GM12878 (cell line): ENCODE measurements at regions not wholly inside any gene's neighbourhood (a gene's known extent, or its start where the extent isn't known, plus 50 kb on each side); places are given as distances from the start of the nearest gene placed in this dataset.

Experiments used
- ATAC-seq: fragments of 200-7000 bp; cut with Tn5 transposase; 3 replicates; pipeline ENCODE4 v1.9.1; 2020; ENCODE audit warnings: mild to moderate bottlenecking, moderate library complexity
- BruUV-seq: library from RNA; stranded (reverse); fragments of 400-500 nt; replicated peaks from 2 replicates; lab custom pipeline; 2021; lab: Mats Ljungman, UMichigan
- CTCF ChIA-PET: fragments of 300-600 bp; sonication (Branson Sonifier 250); formaldehyde crosslinking; extraction: SDS; loops from one replicate; lab custom pipeline; 2021; ENCODE audit warnings: inconsistent platforms; lab: Yijun Ruan, JAX
- POLR2A ChIA-PET: fragments of 350-600 bp; formaldehyde crosslinking; extraction: SDS; loops from one replicate; lab custom pipeline; 2021; ENCODE audit warnings: inconsistent platforms; lab: Charles Lee
- RAD21 ChIA-PET: fragments of 300-600 bp; sonication (Branson Sonifier 250); formaldehyde crosslinking; loops from one replicate; lab custom pipeline; 2023; ENCODE audit warnings: antibody characterized with exemption; ENCODE audit not compliant: unreplicated experiment; lab: Charles Lee
- SMC1A ChIA-PET: fragments of 300-600 bp; sonication (Branson Sonifier 250); formaldehyde crosslinking; loops from one replicate; lab custom pipeline; 2023; ENCODE audit not compliant: unreplicated experiment, uncharacterized antibody; lab: Charles Lee
- DNase-seq: peaks from one replicate; pipeline ENCODE4 v3.0.0-alpha.2; 2011; ENCODE audit warnings: low read depth, low spot score
- FAIRE-seq: peaks from 3 replicates; lab custom pipeline; 2011; peaks lifted over from hg19 to GRCh38; lab: Jason Lieb, UNC
- H2AFZ ChIP-seq: 2 replicates; pipeline ENCODE4 v1.6.0; 2011; ENCODE audit warnings: low read depth, low read length, control low read depth; ENCODE audit not compliant: control insufficient read depth
- H3K27ac ChIP-seq: 2 replicates; pipeline ENCODE4 v1.5.1; 2011; ENCODE audit warnings: control low read depth; ENCODE audit not compliant: control insufficient read depth, insufficient read depth
- H3K27me3 ChIP-seq, 2 experiments: replicated peaks in 1 of 2; 2 replicates each; pipeline versions ENCODE4 v1.6.0 to v1.6.1; 2011; ENCODE audit warnings: low read length in 1 of 2; ENCODE audit not compliant: control insufficient read depth in 2 of 2, insufficient read depth in 2 of 2
- H3K36me3 ChIP-seq, 2 experiments: 2 replicates each; pipeline ENCODE4 v1.5.1; 2011; ENCODE audit warnings: low read length in 1 of 2; ENCODE audit not compliant: control insufficient read depth in 2 of 2, insufficient read depth in 2 of 2
- H3K4me1 ChIP-seq: 2 replicates; pipeline ENCODE4 v1.6.1; 2011; ENCODE audit warnings: mild to moderate bottlenecking, low read length, moderate library complexity, mixed read lengths; ENCODE audit not compliant: control insufficient read depth, insufficient read depth
- H3K4me2 ChIP-seq: 2 replicates; pipeline ENCODE4 v1.6.0; 2011; ENCODE audit warnings: control low read depth; ENCODE audit not compliant: control insufficient read depth, insufficient read depth
- H3K4me3 ChIP-seq: fragments of 200-600 bp; sonication (generic); 2 replicates; pipeline ENCODE4 v1.5.1; 2016
- H3K79me2 ChIP-seq: 2 replicates; pipeline ENCODE4 v1.6.0; 2011; ENCODE audit warnings: low read length; ENCODE audit not compliant: control insufficient read depth, insufficient read depth
- H3K9ac ChIP-seq: 2 replicates; pipeline ENCODE4 v1.8.0; 2011; ENCODE audit warnings: low read length, control low read depth, mixed read lengths; ENCODE audit not compliant: control insufficient read depth, insufficient read depth
- H3K9me3 ChIP-seq: replicated peaks from 3 replicates; pipeline ENCODE4 v1.5.1; 2011; ENCODE audit warnings: mild to moderate bottlenecking, low read length; ENCODE audit not compliant: control insufficient read depth, insufficient read depth
- H4K20me1 ChIP-seq: 2 replicates; pipeline ENCODE4 v1.6.0; 2011; ENCODE audit not compliant: control insufficient read depth, insufficient read depth
- EGR1 ChIP-seq, 2 experiments: IDR thresholded peaks; 1 replicate in 1 of 2; 2 replicates in 1 of 2; pipeline ENCODE4 v1.6.1; 2011 to 2012; ENCODE audit warnings: low read depth in 2 of 2, low read length in 2 of 2, borderline replicate concordance in 1 of 2, mild to moderate bottlenecking in 1 of 2, moderate library complexity in 1 of 2
- HCFC1 ChIP-seq: fragments of 150-350 bp; IDR thresholded peaks from 2 replicates; pipeline ENCODE4 v1.6.1; 2014; ENCODE audit warnings: low read length
- IKZF1 ChIP-seq: fragments of 450-650 bp; conservative IDR thresholded peaks from 2 replicates; pipeline ENCODE4 v1.6.1; 2017; ENCODE audit warnings: antibody characterized with exemption, mild to moderate bottlenecking
- IRF4 ChIP-seq: IDR thresholded peaks from 2 replicates; pipeline ENCODE4 v1.6.1; 2011; ENCODE audit warnings: low read depth, low read length
- MEF2B ChIP-seq: fragments of 450-650 bp; IDR thresholded peaks from 2 replicates; pipeline ENCODE4 v1.6.1; 2018; ENCODE audit warnings: mild to moderate bottlenecking, moderate library complexity; ENCODE audit not compliant: partially characterized antibody, poor library complexity, severe bottlenecking
- RAD21 ChIP-seq: IDR thresholded peaks from 2 replicates; pipeline ENCODE4 v1.6.1; 2011; ENCODE audit warnings: mild to moderate bottlenecking, low read depth, low read length, moderate library complexity; ENCODE audit not compliant: insufficient read depth
- REST ChIP-seq: IDR thresholded peaks from 2 replicates; pipeline ENCODE4 v1.6.1; 2012; ENCODE audit warnings: mild to moderate bottlenecking, low read depth, low read length
- RUNX3 ChIP-seq: IDR thresholded peaks from 2 replicates; pipeline ENCODE4 v1.6.1; 2012; ENCODE audit warnings: low read length, inconsistent platforms
- SMC3 ChIP-seq: IDR thresholded peaks from 2 replicates; pipeline ENCODE4 v1.6.1; 2011; ENCODE audit warnings: low read length, improper control_type of control experiment, borderline replicate concordance
- YY1 ChIP-seq: IDR thresholded peaks from 2 replicates; pipeline ENCODE4 v1.6.1; 2011; ENCODE audit warnings: low read depth, mild to moderate bottlenecking, low read length
- ZNF24 ChIP-seq: fragments of 450-650 bp; IDR thresholded peaks from 2 replicates; pipeline ENCODE4 v1.6.1; 2017; ENCODE audit warnings: antibody characterized with exemption, mild to moderate bottlenecking
- WGBS: methylation state at CpG from one replicate; pipeline ENCODE4 v1.1.6; 2016; ENCODE audit warnings: low lambda C conversion rate; ENCODE audit not compliant: insufficient replicate concordance, insufficient coverage; ENCODE audit errors: missing lambda C conversion rate; 5-methylcytosine and 5-hydroxymethylcytosine counted together
- in situ Hi-C: fragments of 300-500 bp; cut with MboI; formaldehyde crosslinking; loops from 9 replicates; pipeline ENCODE4 v1.14.3; 2018; ENCODE audit warnings: mixed read lengths
- intact Hi-C: fragments of 100-400 bp; cut with micrococcal nuclease; formaldehyde crosslinking; loops from one replicate; pipeline ENCODE4 v1.14.2; 2022; ENCODE audit not compliant: unreplicated experiment
- TF ChIP-seq, protein P1 (sequence below): fragments of 450-650 bp; formaldehyde crosslinking; IDR thresholded peaks from 2 replicates; pipeline ENCODE4 v1.4.0; 2022; ENCODE audit warnings: mild to moderate bottlenecking, moderate library complexity
- TF ChIP-seq, protein P2 (sequence below), 3 experiments: IDR thresholded peaks in 2 of 3; conservative IDR thresholded peaks in 1 of 3; 2 replicates each; pipeline ENCODE4 v1.5.1; 2011; ENCODE audit warnings: low read depth in 3 of 3, low read length in 3 of 3, mild to moderate bottlenecking in 3 of 3, control low read depth in 2 of 3, moderate library complexity in 2 of 3, inconsistent platforms in 1 of 3, mixed read lengths in 1 of 3; ENCODE audit not compliant: control insufficient read depth in 2 of 3, insufficient read depth in 1 of 3; ENCODE audit errors: extremely low read depth in 1 of 3

DNA sequence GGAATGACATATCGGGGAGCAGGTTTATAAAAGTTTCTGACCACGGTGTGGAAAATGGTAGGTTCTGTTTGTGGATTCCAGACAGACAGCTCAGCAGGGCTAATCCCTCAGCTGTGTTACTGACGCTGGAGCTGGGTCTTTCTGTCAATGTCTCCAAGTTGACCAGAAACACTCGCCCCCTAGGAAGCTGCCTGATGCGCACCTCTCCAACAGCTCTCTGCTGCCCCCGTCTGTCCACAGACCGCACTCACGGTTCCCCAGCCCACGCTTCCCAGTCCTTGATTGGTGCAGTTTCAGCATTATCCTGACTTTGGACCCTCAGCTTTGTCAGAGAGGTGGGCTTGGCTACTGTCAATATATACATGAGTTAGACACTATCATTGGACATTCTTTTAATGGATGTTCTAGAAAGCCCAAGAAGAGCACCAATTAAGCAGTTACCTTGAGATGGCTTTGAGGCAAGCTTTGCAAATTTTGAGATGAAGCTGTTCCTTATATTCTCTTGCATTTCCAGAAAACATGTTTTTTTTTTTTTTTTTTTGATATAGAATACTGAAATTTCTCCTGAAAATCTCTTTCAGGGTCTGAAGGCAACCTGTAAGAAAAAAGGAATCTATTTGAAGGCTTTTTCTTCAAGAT is 98.9 kb upstream of the TBC1D5 start:
- 11% methylated on average over 9 of the region's 9 CpGs for WGBS
- Histone ChIP-seq H3K4me2 (no peak overlapping the region), H3K9ac (no peak overlapping the region), H3K27ac (no peak overlapping the region), H3K4me1 (no peaks in the 10 kb centered on the region), H3K9me3 (no peaks in the 10 kb centered on the region), H4K20me1 (no peaks in the 10 kb centered on the region), H2AFZ (peak overlapping the region; percentile 46), H3K4me3 (no peak overlapping the region), H3K27me3 (no peaks in the 10 kb centered on the region), H3K36me3 (no peaks in the 10 kb centered on the region), H3K79me2 (no peaks in the 10 kb centered on the region)
- SMC1A ChIA-PET, result interaction anchor here (0.6 to 4.9 kb wide), 43 partner anchors 9 to 1241 kb away, joined by 3 to 61 read pairs (median 4); partner anchors contain the start of gene TBC1D5
- FAIRE-seq (peak; percentile 91), DNase-seq (peak; percentile 24), ATAC-seq (peak; percentile 99)
- intact Hi-C loops, result loop anchor here (1.0 to 5.0 kb wide), 6 partner anchors 101 to 583 kb away; no protein-coding TSS in a partner anchor
- in situ Hi-C loops, result loop anchor here (25.0 kb wide), 1 partner anchor 1229 kb away; the partner anchor contains the start of gene DAZL
- BruUV-seq, result no TSS peak
- CTCF ChIA-PET, result interaction anchor here (0.5 to 5.7 kb wide), 86 partner anchors 9 to 1396 kb away, joined by 3 to 120 read pairs (median 4); partner anchors contain the start of gene TBC1D5
- POLR2A ChIA-PET, result interaction anchor here (1.0 kb wide), 1 partner anchor 101 kb away, joined by 4 read pairs; no protein-coding TSS in a partner anchor
- RAD21 ChIA-PET, result interaction anchor here (0.6 to 5.0 kb wide), 28 partner anchors 10 to 1240 kb away, joined by 3 to 61 read pairs (median 4); partner anchors contain the start of gene TBC1D5
- no peak for TF ChIP-seq REST
- TF ChIP-seq EGR1 (IDR thresholded peaks at IDR 0.05; ENCODE audit: borderline replicate concordance in 1 of 2, low read depth in 2 of 2, low read length in 2 of 2), result peak in 1 of 2 experiments; percentile 75; a peak in 2 of 3 replicates
- TF ChIP-seq RUNX3, result peak; percentile 82
- TF ChIP-seq, protein P1, sequence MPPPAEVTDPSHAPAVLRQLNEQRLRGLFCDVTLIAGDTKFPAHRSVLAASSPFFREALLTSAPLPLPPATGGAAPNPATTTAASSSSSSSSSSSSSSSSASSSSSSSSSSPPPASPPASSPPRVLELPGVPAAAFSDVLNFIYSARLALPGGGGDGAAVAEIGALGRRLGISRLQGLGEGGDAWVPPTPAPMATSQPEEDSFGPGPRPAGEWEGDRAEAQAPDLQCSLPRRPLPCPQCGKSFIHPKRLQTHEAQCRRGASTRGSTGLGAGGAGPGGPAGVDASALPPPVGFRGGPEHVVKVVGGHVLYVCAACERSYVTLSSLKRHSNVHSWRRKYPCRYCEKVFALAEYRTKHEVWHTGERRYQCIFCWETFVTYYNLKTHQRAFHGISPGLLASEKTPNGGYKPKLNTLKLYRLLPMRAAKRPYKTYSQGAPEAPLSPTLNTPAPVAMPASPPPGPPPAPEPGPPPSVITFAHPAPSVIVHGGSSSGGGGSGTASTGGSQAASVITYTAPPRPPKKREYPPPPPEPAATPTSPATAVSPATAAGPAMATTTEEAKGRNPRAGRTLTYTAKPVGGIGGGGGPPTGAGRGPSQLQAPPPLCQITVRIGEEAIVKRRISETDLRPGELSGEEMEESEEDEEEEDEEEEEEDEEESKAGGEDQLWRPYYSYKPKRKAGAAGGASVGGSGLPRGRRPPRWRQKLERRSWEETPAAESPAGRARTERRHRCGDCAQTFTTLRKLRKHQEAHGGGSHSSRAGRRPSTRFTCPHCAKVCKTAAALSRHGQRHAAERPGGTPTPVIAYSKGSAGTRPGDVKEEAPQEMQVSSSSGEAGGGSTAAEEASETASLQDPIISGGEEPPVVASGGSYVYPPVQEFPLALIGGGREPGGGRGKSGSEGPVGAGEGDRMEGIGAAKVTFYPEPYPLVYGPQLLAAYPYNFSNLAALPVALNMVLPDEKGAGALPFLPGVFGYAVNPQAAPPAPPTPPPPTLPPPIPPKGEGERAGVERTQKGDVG, result no peak
- peak; percentile 72; the same call in 1 of the 2 replicates for TF ChIP-seq YY1
- no peak for TF ChIP-seq HCFC1
- TF ChIP-seq MEF2B, result no peak
- TF ChIP-seq RAD21, result peak; percentile 98
- TF ChIP-seq ZNF24, result no peak
- TF ChIP-seq IRF4, result peak; percentile 52; the same call in 1 of the 2 replicates
- peak; percentile 95 for TF ChIP-seq SMC3
- TF ChIP-seq, protein P2, sequence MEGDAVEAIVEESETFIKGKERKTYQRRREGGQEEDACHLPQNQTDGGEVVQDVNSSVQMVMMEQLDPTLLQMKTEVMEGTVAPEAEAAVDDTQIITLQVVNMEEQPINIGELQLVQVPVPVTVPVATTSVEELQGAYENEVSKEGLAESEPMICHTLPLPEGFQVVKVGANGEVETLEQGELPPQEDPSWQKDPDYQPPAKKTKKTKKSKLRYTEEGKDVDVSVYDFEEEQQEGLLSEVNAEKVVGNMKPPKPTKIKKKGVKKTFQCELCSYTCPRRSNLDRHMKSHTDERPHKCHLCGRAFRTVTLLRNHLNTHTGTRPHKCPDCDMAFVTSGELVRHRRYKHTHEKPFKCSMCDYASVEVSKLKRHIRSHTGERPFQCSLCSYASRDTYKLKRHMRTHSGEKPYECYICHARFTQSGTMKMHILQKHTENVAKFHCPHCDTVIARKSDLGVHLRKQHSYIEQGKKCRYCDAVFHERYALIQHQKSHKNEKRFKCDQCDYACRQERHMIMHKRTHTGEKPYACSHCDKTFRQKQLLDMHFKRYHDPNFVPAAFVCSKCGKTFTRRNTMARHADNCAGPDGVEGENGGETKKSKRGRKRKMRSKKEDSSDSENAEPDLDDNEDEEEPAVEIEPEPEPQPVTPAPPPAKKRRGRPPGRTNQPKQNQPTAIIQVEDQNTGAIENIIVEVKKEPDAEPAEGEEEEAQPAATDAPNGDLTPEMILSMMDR (IDR thresholded peaks at IDR 0.05 in 2 of 3, conservative IDR thresholded peaks at IDR 0.05 in 1 of 3; ENCODE audit: control insufficient read depth in 2 of 3, extremely low read depth in 1 of 3, insufficient read depth in 1 of 3, low read depth in 3 of 3, low read length in 3 of 3), result peak; percentile 96 to 97 (median 97)
- no peak for TF ChIP-seq IKZF1
